Fibroblast of gingiva (primary cell): ENCODE measurements at regions not wholly inside any gene's neighbourhood (a gene's known extent, or its start where the extent isn't known, plus 50 kb on each side); places are given as distances from the start of the nearest gene placed in this dataset.

Experiments
- DNase-seq: peaks from one replicate; pipeline ENCODE4 v3.0.0-alpha.2; 2011; ENCODE audit warnings: low read depth

DNA sequence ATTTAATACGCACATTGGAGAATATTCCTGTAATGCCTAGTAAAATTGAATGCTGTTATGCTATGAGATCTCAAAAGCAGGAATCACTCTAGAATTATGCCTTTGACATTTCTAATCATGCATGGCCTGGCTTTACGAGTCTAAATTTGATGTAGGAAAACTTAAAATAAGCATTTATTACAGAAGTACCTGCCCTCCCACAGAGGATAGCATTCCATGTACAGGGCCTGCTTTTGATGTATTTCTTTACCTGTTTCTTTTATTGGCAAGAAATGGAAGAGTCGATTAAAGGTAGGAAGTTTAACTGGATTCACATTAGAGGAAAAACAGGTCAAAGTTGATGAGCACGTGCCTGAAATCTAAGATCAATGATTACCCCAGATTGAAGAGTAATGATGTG lies 219.5 kb downstream of the PCDH7 start:
- DNase-seq = no peak

DNA sequence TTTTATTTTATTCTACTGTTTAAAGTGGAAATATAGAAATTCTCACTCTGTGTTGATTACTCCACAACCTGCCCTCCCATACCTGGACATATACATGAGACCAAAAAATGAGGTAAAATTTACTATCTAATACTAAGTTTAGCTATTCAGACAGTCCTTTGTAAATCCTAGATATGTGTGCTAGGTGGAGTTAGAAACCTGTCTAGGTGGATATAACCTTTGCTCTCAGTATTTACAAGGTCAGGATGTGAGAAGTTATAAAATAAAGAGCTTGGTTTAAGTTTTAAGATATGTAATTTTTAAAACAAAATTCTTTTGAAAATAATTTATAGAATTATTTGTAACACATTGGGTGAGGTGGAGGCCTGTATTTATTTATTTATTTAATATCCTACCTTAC lies 221.5 kb downstream of the PCDH7 start:
- no peak for DNase-seq

GRCh38 chr4:30943356-30943755 lies 223.2 kb downstream of the PCDH7 start:
- no peak for DNase-seq

DNA sequence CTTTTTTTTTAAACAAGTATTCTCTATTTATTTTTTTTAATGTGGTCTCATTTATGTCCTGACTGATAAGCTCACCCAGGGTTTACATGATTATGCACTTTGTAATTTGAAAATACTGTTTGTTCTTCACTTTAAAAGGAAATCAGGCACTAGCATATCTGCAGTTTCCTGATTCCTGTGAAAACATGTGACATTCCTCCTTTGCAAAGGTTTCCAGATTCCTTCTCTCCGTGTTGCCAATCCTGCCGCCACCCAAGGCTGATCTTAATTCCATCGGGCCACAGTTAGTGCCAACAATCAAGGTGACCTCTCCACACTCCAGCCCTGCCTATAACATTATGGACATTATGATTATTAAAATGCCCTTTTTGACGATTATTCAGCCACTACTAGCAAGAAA lies 225.4 kb downstream of the PCDH7 start:
- no peak for DNase-seq

- no peak for DNase-seq
Observed at GRCh38 chr4:30946288-30946687, 226.1 kb downstream of the PCDH7 start.

DNA sequence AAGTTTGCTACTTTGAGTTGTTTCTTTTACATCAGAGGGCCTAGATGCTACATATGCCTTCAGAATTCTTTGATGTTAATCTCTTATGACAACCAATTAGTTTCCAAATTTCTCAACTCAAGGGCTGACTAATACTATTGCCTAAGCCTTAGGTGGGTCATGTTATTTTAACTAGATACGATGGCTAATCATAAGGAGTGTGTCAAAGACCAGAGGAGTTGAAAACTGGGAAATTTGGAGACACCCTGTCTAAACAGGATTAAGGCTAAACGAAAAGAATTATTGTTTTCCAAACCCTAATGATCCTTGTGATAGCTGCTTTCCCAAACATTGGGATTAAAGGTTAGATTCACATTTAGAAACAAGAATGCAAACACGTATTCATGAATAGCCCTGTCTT lies 228.5 kb downstream of the PCDH7 start:
- DNase-seq = peak; percentile 59

GRCh38 chr4:30950737-30951136 lies 230.6 kb downstream of the PCDH7 start:
- no peak for DNase-seq

DNA sequence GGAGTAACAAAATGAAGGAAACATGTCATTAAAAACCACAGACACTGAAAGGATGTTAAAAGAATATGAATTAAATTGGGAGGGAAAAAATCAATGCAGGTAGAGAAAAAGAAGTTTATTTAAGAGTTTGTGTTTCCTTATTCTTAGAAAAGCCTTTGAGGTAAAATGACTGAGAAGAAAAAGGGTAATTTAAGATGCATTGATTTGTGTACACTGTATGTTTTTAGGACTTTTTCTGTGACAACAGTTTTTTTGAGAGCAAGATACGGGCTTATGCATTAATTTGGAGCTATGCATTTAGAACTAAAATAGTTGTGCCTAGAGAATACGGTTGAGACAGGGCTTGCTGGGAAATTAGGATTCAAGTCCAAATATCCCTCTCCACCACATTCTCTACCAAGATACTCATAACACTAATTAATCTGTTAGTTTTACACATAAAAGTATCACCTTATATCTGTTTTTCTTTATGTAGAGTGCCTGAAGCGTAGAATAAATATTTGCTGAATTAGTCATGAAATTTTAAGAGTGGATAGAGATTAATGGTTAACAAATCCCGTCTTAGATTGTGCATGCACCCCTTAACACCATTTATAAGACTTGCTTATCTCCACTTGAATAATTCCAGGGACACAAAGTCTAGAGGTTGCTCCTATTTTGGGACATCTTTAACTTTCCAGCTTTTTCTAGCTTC lies 232.5 kb downstream of the PCDH7 start:
- DNase-seq = no peak

DNA sequence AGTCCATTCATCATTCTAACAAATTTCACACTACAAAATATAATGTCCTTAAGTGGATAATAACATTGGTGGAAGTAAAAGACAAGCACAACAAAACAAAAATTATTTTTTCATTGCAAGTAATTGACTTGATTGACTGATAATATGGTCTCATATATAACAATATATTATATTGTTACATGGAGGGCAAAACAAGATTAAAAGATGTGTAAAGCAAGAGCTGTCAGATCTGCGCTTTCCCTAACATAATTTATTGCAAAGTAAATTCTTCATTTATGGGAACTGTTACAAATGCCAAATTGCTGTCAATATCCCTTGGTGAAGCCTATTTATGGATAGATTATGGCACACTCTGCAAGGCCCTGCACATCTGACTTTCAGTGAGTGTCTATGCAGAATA lies 233.6 kb downstream of the PCDH7 start:
- DNase-seq = no peak

DNA sequence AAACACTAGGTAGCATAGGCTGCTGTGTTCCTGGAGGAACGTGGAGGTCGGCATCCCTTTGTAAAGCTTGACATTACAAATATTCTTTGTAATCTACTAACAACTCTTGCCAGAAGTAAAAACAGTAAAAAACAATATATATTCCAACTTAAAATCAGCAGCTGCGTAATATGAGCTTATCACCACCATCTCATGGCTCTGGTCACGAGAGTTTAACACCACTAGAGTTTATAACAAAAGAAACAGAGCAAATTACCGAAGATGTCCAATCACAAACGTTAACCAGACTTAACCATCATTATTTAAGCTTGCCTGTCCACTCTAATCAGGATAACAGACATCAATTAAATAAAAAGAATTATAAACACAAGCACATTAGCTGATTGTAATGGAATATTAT lies 236.7 kb downstream of the PCDH7 start:
- no peak for DNase-seq

GRCh38 chr4:30957706-30958105 lies 237.5 kb downstream of the PCDH7 start:
- no peak for DNase-seq

- DNase-seq = no peak
Observed at GRCh38 chr4:30959781-30960485, 239.8 kb downstream of the PCDH7 start.

GRCh38 chr4:30962939-30963338 lies 242.8 kb downstream of the PCDH7 start:
- no peak for DNase-seq

GRCh38 chr4:30968926-30969325 lies 248.8 kb downstream of the PCDH7 start:
- no peak for DNase-seq

GRCh38 chr4:30972542-30972941 lies 252.4 kb downstream of the PCDH7 start:
- no peak for DNase-seq

DNA sequence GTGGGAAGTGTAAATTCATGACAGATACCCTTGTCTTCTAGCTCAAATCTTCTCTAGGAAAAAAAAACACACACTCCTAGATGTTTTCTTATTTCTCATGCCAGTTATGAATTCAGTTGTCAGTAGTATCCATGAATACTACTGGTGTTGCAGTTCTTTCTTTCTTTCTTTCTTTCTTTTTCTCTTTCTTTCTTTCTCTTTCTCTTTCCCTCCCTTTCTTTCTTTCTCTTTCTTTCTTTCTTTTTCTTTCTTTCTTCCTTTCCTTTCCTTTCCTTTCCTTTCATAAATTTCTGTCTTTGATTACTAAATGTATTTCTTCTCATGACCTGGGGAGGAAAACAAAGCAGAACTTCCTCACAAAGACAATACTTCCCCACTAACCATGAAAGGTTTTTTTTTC lies 253.8 kb downstream of the PCDH7 start:
- DNase-seq = no peak

GRCh38 chr4:30979402-30979801 lies 259.2 kb downstream of the PCDH7 start:
- no peak for DNase-seq

DNA sequence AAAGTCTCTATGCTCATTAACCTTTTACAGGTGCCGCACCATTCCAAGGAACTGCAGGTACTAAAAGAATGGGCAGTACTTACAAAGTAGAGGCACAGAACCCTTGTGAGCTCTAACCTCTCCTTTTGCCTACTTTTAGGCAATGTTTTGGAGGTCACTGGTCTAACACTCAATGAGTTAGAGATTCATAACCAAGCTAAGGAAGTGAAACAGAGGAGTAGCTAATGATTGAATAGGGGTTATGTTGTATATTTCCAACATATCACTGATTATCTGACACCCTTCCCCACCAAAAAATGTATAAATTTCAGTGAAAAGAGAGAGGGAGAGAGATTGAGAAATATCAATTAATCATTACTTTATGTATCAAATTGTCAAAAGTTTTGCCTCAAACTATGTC lies 269.3 kb downstream of the PCDH7 start:
- no peak for DNase-seq

- DNase-seq = no peak
Observed at GRCh38 chr4:30996841-30997240, 276.7 kb downstream of the PCDH7 start.

DNA sequence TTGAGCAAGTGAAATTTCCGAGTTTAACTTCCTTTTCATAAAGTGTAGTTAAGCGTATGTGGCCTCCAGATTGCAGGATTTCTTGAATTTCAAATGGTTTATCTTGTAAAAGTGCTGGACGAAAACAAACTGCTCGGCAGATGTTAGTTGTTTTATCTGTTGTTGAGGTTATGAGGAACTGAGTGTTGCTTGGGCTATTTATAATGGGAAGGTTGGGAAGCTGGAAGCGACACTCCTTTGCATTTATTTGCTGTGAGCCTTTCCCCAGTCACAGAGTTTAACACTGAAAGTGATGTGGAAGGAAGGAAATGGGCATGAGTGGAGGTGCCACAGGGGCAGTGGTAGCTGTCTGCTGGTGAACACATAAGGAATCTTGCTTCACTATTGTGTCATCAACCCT lies 284.9 kb downstream of the PCDH7 start:
- DNase-seq = no peak

DNA sequence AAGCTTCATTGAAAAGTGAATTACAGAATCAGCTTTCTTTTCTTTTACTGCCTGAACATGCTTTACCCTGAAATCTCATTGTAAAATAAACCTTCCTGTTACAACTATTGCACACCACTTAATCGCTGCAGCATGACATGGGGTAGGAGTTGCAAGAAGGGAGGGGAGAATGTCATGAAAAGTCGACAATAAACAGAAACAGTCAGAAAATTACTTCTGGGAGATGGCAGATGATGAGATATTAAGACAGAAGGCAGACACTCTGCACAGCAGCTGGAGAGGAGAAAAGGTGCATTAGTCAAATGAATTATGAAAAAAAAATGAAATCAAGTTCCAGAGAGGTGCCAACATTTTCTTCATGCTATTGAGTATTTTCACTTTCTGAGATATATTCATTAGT lies 287.7 kb downstream of the PCDH7 start:
- no peak for DNase-seq

- no peak for DNase-seq
Observed at GRCh38 chr4:31009926-31010325, 289.8 kb downstream of the PCDH7 start.

GRCh38 chr4:31015123-31015522 lies 295.0 kb downstream of the PCDH7 start:
- DNase-seq = no peak
